BLaER1 treated with 17β-estradiol and CSF1 and Interleukin-3, amounts not matched to agents 10 nM and 100 nM (cell line): ENCODE measurements at regions not wholly inside any gene's neighbourhood (a gene's known extent, or its start where the extent isn't known, plus 50 kb on each side); places are given as distances from the start of the nearest gene placed in this dataset.

Source experiments
- H3K27ac ChIP-seq, 11 experiments: shearing (Covaris generic); formaldehyde crosslinking; 2 replicates each; pipeline ENCODE4 v1.8.1; 2022
- H3K27me3 ChIP-seq, 11 experiments: shearing (Covaris generic); formaldehyde crosslinking; 2 replicates each; pipeline ENCODE4 v1.8.1; 2022
- H3K36me3 ChIP-seq, 11 experiments: shearing (Covaris generic); formaldehyde crosslinking; 2 replicates each; pipeline ENCODE4 v1.8.1; 2022
- H3K4me1 ChIP-seq, 10 experiments: shearing (Covaris generic); formaldehyde crosslinking; 2 replicates each; pipeline ENCODE4 v1.8.1; 2022
- H3K4me2 ChIP-seq, 11 experiments: shearing (Covaris generic); formaldehyde crosslinking; 2 replicates each; pipeline ENCODE4 v1.8.1; 2022
- H3K4me3 ChIP-seq, 10 experiments: shearing (Covaris generic); formaldehyde crosslinking; 2 replicates each; pipeline ENCODE4 v1.8.1; 2022
- H3K9ac ChIP-seq, 11 experiments: shearing (Covaris generic); formaldehyde crosslinking; 2 replicates each; pipeline ENCODE4 v1.8.1; 2022
- H3K9me3 ChIP-seq, 11 experiments: shearing (Covaris generic); formaldehyde crosslinking; replicated peaks in 1 of 11; 2 replicates each; pipeline ENCODE4 v1.8.1; 2022
- H4K20me1 ChIP-seq, 11 experiments: shearing (Covaris generic); formaldehyde crosslinking; 2 replicates each; pipeline ENCODE4 v1.8.1; 2022
- Cebpa-rat ChIP-seq, 11 experiments: shearing (Covaris generic); IDR thresholded peaks; 2 replicates each; pipeline ENCODE4 v1.8.1; 2022

- no peaks in the 10 kb centered on the region for H3K27me3 ChIP-seq
- H4K20me1 ChIP-seq = no peaks in the 10 kb centered on the region
- no peaks in the 10 kb centered on the region for H3K9me3 ChIP-seq
- no peak for TF ChIP-seq Cebpa-rat (IDR thresholded peaks at IDR 0.05)
- no peaks in the 10 kb centered on the region for H3K36me3 ChIP-seq
- no peak overlapping the region for H3K27ac ChIP-seq
- H3K4me1 ChIP-seq = no peaks in the 10 kb centered on the region
- no peak overlapping the region for H3K4me3 ChIP-seq
- H3K4me2 ChIP-seq = peak overlapping the region in 3 of 11 experiments; percentile 13 to 71 (median 56); a peak in 4 of 22 replicates
- no peak overlapping the region for H3K9ac ChIP-seq
Measured at GRCh38 chr4:18593297-18594002, 571.9 kb upstream of the LCORL start.

GRCh38 chr4:18582841-18583240 lies 561.3 kb upstream of the LCORL start:
- no peaks in the 10 kb centered on the region for H3K27me3 ChIP-seq
- H3K9ac ChIP-seq = no peak overlapping the region
- H3K9me3 ChIP-seq = no peaks in the 10 kb centered on the region
- H3K27ac ChIP-seq = no peak overlapping the region
- no peak overlapping the region for H3K4me3 ChIP-seq
- H3K36me3 ChIP-seq = no peaks in the 10 kb centered on the region
- TF ChIP-seq Cebpa-rat (IDR thresholded peaks at IDR 0.05) = no peak
- no peak overlapping the region for H3K4me2 ChIP-seq
- H4K20me1 ChIP-seq = no peaks in the 10 kb centered on the region
- no peaks in the 10 kb centered on the region for H3K4me1 ChIP-seq

GRCh38 chr4:18578307-18578706 lies 556.8 kb upstream of the LCORL start:
- H3K27me3 ChIP-seq = no peaks in the 10 kb centered on the region
- no peaks in the 10 kb centered on the region for H3K9me3 ChIP-seq
- no peaks in the 10 kb centered on the region for H3K4me1 ChIP-seq
- H3K27ac ChIP-seq = no peak overlapping the region
- no peak overlapping the region for H3K4me2 ChIP-seq
- no peak for TF ChIP-seq Cebpa-rat (IDR thresholded peaks at IDR 0.05)
- H3K9ac ChIP-seq = no peak overlapping the region
- H3K36me3 ChIP-seq = no peaks in the 10 kb centered on the region
- no peak overlapping the region for H3K4me3 ChIP-seq
- H4K20me1 ChIP-seq = no peaks in the 10 kb centered on the region

GRCh38 chr4:18572481-18572880 lies 550.9 kb upstream of the LCORL start:
- H4K20me1 ChIP-seq = no peaks in the 10 kb centered on the region
- H3K4me2 ChIP-seq = no peak overlapping the region
- H3K9ac ChIP-seq = no peak overlapping the region
- no peaks in the 10 kb centered on the region for H3K27me3 ChIP-seq
- H3K4me3 ChIP-seq = no peak overlapping the region
- H3K4me1 ChIP-seq = no peaks in the 10 kb centered on the region
- H3K36me3 ChIP-seq = no peaks in the 10 kb centered on the region
- H3K27ac ChIP-seq = no peak overlapping the region
- no peaks in the 10 kb centered on the region for H3K9me3 ChIP-seq
- TF ChIP-seq Cebpa-rat (IDR thresholded peaks at IDR 0.05) = no peak

- Histone ChIP-seq H3K27me3 (no peaks in the 10 kb centered on the region), H3K9me3 (peaks cover 0 to 9% (median 0%) of the 10 kb centered on the region in 11 experiments; a peak in 2 of 22 replicates), H3K4me3 (no peak overlapping the region), H3K36me3 (no peaks in the 10 kb centered on the region), H3K27ac (no peak overlapping the region), H3K4me1 (no peaks in the 10 kb centered on the region), H3K4me2 (no peak overlapping the region), H3K9ac (no peak overlapping the region), H4K20me1 (no peaks in the 10 kb centered on the region)
- no peak for TF ChIP-seq Cebpa-rat (IDR thresholded peaks at IDR 0.05)
Measured at GRCh38 chr4:18571301-18571761, 549.8 kb upstream of the LCORL start.

- Histone ChIP-seq H3K27ac (no peak overlapping the region), H4K20me1 (no peaks in the 10 kb centered on the region), H3K9me3 (peaks cover 0 to 9% (median 0%) of the 10 kb centered on the region in 11 experiments; a peak in 2 of 22 replicates), H3K36me3 (no peaks in the 10 kb centered on the region), H3K4me3 (no peak overlapping the region), H3K4me2 (no peak overlapping the region), H3K9ac (no peak overlapping the region), H3K4me1 (no peaks in the 10 kb centered on the region), H3K27me3 (no peaks in the 10 kb centered on the region)
- no peak for TF ChIP-seq Cebpa-rat (IDR thresholded peaks at IDR 0.05)
Measured at GRCh38 chr4:18570370-18570769, 548.8 kb upstream of the LCORL start.

- Histone ChIP-seq H3K36me3 (no peaks in the 10 kb centered on the region), H3K4me1 (no peaks in the 10 kb centered on the region), H3K4me2 (no peak overlapping the region), H3K27ac (no peak overlapping the region), H3K4me3 (no peak overlapping the region), H4K20me1 (no peaks in the 10 kb centered on the region), H3K27me3 (no peaks in the 10 kb centered on the region), H3K9me3 (peaks cover 0 to 9% (median 0%) of the 10 kb centered on the region in 11 experiments; a peak in 3 of 22 replicates), H3K9ac (no peak overlapping the region)
- no peak for TF ChIP-seq Cebpa-rat (IDR thresholded peaks at IDR 0.05)
Measured at GRCh38 chr4:18568600-18568999, 547.0 kb upstream of the LCORL start.

- H3K27me3 ChIP-seq = no peaks in the 10 kb centered on the region
- no peak for TF ChIP-seq Cebpa-rat (IDR thresholded peaks at IDR 0.05)
- H3K9ac ChIP-seq = no peak overlapping the region
- no peak overlapping the region for H3K4me2 ChIP-seq
- H4K20me1 ChIP-seq = no peaks in the 10 kb centered on the region
- H3K4me1 ChIP-seq = no peaks in the 10 kb centered on the region
- H3K27ac ChIP-seq = no peak overlapping the region
- peaks cover 0 to 9% (median 0%) of the 10 kb centered on the region in 11 experiments; a peak in 3 of 22 replicates for H3K9me3 ChIP-seq
- no peak overlapping the region for H3K4me3 ChIP-seq
- H3K36me3 ChIP-seq = no peaks in the 10 kb centered on the region
Measured at GRCh38 chr4:18566970-18567799, 545.6 kb upstream of the LCORL start.

GRCh38 chr4:18559492-18559891 lies 537.9 kb upstream of the LCORL start:
- Histone ChIP-seq H3K4me2 (no peak overlapping the region), H3K36me3 (no peaks in the 10 kb centered on the region), H3K27ac (no peak overlapping the region), H3K27me3 (no peaks in the 10 kb centered on the region), H3K9me3 (no peaks in the 10 kb centered on the region), H3K4me3 (no peak overlapping the region), H3K4me1 (no peaks in the 10 kb centered on the region), H4K20me1 (no peaks in the 10 kb centered on the region), H3K9ac (no peak overlapping the region)
- no peak for TF ChIP-seq Cebpa-rat (IDR thresholded peaks at IDR 0.05)
